ENCODE measurements at regions not wholly inside any gene's neighbourhood (a gene's known extent, or its start where the extent isn't known, plus 50 kb on each side); places are given as distances from the start of the nearest gene placed in this dataset.

DNA sequence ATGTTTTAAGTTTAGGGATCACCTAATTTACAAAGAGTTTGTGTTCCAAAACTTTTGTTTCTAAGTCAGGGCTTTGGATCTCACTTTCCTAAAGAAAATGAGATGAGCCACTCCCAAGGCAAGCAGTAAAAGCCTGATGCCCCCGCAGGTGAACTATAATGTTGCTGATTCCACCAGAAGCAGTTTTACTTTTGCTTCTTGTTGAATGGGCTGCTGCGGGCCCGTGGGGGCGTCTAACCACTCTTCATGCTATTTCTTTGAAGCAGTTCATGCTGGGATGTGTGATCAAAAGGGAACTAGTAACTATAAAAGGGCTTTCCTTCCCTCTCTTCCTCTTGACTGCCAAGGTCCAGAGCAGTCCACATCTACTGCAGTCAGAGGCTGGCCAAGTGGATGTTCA is 118.7 kb upstream of the NEBL start:
- H3K9me3 Mint-ChIP-seq = no peaks in the 10 kb centered on the region
- H3K4me1 Mint-ChIP-seq = no peaks in the 10 kb centered on the region
- H3K4me3 Mint-ChIP-seq = no peak overlapping the region
- H3K36me3 Mint-ChIP-seq (ENCODE audit: low read depth) = no peaks in the 10 kb centered on the region
- intact Hi-C loops (cut with micrococcal nuclease) = no loop called here
- no peak overlapping the region for H3K27ac Mint-ChIP-seq
- no peaks in the 10 kb centered on the region for H3K27me3 Mint-ChIP-seq
- no peak for DNase-seq

DNA sequence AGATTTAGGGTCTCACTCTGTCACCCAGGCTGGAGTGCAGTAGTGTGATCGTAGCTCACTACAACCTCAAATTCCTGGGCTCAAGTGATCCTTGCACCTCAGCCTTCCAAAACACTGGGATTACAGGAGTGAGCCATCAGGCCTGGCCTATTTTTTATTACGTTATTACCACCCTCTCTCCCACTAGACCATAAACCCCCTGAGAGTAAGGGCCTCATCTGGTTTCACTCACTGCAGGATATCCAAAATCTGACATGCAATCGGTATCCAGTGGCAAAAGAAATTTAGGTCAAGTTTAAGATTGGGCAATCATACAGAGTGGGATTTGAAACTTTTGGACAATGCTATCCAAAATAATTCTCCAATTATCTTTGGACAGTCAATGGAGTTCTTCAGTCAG is 117.0 kb upstream of the NEBL start:
- H3K4me3 Mint-ChIP-seq = no peak overlapping the region
- no peaks in the 10 kb centered on the region for H3K36me3 Mint-ChIP-seq (ENCODE audit: low read depth)
- no peaks in the 10 kb centered on the region for H3K9me3 Mint-ChIP-seq
- H3K27me3 Mint-ChIP-seq = no peaks in the 10 kb centered on the region
- DNase-seq = no peak
- no peak overlapping the region for H3K27ac Mint-ChIP-seq
- no peaks in the 10 kb centered on the region for H3K4me1 Mint-ChIP-seq
- intact Hi-C loops (cut with micrococcal nuclease) = no loop called here

DNA sequence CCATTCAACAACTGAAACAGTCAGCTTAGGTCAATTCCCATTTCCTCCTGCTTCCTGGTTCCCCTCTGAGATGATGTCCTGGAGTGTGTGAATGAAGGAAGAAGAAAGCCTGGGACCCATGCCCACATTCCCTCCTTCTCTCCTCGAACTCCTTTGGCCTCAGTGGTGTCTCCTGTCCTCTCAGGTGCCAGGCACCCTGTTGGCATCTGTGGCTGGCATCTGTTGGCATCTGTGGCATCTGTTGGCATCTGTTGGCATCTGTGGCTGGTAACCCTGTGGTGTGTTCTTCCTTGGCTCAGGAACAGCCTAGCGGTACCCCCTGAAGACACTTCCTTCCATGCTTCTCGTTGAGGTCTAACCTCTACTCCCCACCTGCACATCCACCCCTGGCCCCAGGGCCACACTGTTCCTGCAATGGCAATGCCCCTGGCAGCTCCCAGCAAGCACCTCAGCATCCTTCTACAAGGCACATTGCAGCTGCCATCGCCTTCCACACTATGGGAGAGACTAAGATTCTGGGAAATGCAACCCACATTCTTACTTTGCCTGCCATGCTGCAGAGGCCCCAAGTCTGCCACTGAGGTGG is 114.4 kb upstream of the NEBL start:
- H3K36me3 Mint-ChIP-seq (ENCODE audit: low read depth) = no peaks in the 10 kb centered on the region
- H3K4me1 Mint-ChIP-seq = no peaks in the 10 kb centered on the region
- H3K27ac Mint-ChIP-seq = no peak overlapping the region
- DNase-seq = no peak
- H3K27me3 Mint-ChIP-seq = no peaks in the 10 kb centered on the region
- H3K9me3 Mint-ChIP-seq = no peaks in the 10 kb centered on the region
- intact Hi-C loops (cut with micrococcal nuclease) = no loop called here
- no peak overlapping the region for H3K4me3 Mint-ChIP-seq

DNA sequence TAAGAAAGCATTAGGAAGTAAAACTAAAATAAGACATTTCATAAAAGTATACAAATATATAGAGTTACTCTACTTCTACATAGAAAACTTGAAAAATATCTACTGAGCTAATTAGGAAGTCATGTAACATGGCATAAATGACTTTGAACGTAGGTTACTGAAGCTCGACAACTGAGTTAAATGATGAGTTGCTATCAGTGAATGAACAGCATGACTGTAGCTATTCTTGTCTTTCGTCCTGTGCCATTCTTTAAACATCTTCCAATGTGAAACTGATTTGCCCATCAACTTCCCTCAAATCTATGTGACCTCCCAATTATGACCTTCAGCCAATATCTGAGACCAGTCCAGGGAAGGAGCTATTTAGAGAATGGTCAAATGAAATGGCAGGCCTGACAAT is 113.5 kb upstream of the NEBL start:
- Mint-ChIP-seq H3K27ac (no peak overlapping the region), H3K4me3 (no peak overlapping the region), H3K9me3 (no peaks in the 10 kb centered on the region), H3K27me3 (no peaks in the 10 kb centered on the region), H3K4me1 (no peaks in the 10 kb centered on the region), H3K36me3 (ENCODE audit: low read depth) (no peaks in the 10 kb centered on the region)
- intact Hi-C loops (cut with micrococcal nuclease) = no loop called here
- no peak for DNase-seq

DNA sequence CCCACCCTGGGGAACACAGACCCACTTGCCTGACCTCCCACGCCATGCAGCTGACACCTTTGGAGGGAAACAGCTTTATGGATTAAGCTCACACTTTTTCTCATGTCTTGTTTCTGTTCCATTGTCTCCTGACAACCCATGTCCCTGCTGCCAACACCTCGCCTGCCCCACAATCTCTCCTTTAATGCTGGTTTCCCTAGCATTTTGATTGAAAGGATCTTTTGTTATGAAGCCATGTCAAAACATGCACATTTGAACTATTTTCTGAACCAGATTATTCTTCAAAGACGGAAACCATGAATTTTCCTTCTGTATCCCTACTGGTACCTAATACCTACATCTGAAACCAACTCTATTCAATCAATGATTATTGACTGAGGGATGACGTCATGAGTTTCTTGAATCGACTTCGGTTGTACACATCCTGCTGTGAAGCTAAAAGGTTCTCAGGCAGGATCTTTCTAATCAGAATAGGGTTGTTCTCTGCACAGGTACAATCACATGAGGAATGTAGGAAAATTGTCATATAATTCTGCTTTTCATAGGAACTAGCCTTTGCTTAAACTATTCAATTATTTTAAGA is 106.2 kb upstream of the NEBL start:
- no peaks in the 10 kb centered on the region for H3K27me3 Mint-ChIP-seq
- intact Hi-C loops (cut with micrococcal nuclease) = no loop called here
- no peak overlapping the region for H3K4me3 Mint-ChIP-seq
- no peaks in the 10 kb centered on the region for H3K36me3 Mint-ChIP-seq (ENCODE audit: low read depth)
- no peak overlapping the region for H3K27ac Mint-ChIP-seq
- DNase-seq = no peak
- H3K4me1 Mint-ChIP-seq = no peaks in the 10 kb centered on the region
- H3K9me3 Mint-ChIP-seq = no peaks in the 10 kb centered on the region

DNA sequence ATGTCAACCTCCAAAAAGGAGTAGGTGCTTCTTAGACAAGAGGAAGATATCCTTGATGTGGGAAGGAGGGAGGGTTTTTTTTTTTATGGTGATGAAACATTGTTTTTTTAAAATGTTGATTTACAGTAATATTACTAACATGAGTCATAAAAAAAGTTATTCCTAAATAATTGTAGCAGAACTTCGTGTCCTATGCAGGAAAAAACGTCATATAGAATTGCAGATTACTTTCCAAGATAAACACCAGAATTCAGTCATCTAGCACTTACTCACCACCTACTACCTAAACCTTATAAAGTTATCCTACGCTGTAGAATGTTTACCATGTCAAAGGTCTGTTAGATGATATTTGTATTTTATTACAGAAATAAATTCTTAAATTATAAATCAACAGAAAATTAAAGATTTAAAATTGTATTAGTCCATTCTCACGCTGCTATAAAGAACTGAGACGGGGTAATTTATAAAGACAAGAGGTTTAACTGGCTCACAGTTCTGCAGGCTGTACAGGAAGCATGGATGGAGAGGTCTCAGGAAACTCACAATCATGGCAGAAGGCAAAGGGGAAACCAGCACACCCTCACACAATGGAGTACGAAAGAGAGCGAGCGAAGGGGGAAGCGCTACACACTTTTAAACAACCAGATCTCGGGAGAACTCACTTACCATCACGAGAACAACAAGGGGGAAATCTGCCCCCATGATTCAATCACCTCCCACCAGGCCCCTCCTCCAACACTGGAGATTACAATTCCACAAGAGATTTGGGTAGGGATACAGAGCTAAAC is 105.2 kb upstream of the NEBL start:
- Mint-ChIP-seq H3K9me3 (no peaks in the 10 kb centered on the region), H3K4me3 (no peak overlapping the region), H3K4me1 (no peaks in the 10 kb centered on the region), H3K36me3 (ENCODE audit: low read depth) (no peaks in the 10 kb centered on the region), H3K27me3 (no peaks in the 10 kb centered on the region), H3K27ac (no peak overlapping the region)
- intact Hi-C loops (cut with micrococcal nuclease) = no loop called here
- no peak for DNase-seq

DNA sequence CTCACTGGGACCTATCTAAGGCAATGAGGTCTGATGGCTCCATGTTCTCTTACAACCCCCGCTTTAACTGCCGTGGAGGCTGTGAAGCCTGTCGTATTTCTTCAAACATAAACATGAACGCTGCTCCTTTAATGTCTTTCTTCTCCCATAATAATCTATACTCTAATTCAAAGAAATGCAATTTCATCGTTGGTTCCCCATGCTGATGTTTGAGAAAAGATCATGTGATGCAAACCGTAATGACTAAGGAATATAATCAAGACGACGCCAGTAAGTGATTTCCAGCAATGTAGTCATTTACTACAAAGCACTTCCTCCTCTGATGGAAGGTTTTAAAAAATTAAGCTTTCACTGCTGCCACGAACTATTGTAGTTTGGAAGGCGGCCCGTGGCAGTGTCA is 102.6 kb upstream of the NEBL start:
- intact Hi-C loops (cut with micrococcal nuclease) = no loop called here
- no peaks in the 10 kb centered on the region for H3K4me1 Mint-ChIP-seq
- H3K4me3 Mint-ChIP-seq = no peak overlapping the region
- no peaks in the 10 kb centered on the region for H3K36me3 Mint-ChIP-seq (ENCODE audit: low read depth)
- no peaks in the 10 kb centered on the region for H3K9me3 Mint-ChIP-seq
- no peaks in the 10 kb centered on the region for H3K27me3 Mint-ChIP-seq
- DNase-seq = no peak
- no peak overlapping the region for H3K27ac Mint-ChIP-seq

DNA sequence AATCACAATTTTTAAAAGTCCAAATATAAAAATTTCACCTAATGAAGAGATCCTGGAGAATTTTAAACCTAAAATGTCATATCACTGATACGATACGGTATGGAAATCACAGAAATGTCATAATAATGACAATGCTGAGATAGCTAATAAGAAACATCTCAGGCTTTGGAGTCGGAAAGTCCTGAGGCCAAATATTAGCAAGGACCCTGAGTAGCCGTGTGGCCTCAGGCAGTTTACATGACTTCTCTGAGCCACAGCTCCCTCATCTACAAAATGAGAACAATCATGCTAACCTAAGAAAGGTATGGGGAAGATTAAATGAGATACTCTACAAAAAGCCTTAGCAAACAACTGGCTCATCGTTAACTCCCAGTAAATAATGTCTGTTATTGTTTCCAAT is 100.9 kb upstream of the NEBL start:
- Mint-ChIP-seq H3K9me3 (no peaks in the 10 kb centered on the region), H3K4me3 (no peak overlapping the region), H3K27me3 (no peaks in the 10 kb centered on the region), H3K36me3 (ENCODE audit: low read depth) (no peaks in the 10 kb centered on the region), H3K27ac (no peak overlapping the region), H3K4me1 (no peaks in the 10 kb centered on the region)
- DNase-seq = no peak
- intact Hi-C loops (cut with micrococcal nuclease) = no loop called here

DNA sequence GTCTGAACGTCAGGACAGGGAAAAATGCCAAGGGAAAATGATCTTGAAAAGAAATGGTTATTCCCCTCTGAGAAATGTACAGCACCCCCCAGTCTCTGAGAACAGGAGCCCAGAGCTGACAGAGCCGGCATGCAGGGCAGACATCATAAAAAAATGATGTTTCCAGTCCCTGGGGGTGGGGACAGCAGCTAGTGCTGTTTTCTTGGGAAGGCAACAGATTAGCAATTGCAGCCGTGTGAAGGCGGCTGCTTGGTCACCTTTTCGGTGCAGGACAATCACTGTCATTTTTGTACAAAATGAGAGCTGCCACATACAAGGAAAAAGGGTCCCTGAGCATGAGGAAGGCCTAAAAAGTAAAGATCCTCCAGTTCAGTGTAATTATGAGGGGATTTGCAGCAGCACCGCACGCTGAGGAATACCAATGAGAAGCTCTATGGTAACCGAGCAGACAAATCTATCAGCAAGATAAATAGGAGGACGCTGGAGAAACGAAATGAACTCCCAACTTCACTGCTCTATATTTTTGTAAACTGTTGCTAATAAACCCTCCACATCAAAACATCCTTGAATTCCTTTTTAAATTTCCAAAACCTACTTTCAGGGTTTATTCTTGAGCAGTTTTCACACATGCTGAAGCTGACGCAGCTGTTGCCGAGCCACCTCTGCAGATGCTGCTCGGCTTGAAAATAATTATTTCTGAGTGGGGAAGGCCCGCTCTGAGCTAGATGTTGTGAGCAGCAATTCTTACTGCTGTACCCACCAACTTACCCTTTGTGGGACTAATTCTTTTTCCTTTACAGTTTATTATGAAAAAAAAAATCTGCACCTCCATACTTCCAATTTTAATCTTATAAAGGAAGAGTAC is 98.2 kb upstream of the NEBL start:
- intact Hi-C loops (cut with micrococcal nuclease) = no loop called here
- H3K4me1 Mint-ChIP-seq = no peaks in the 10 kb centered on the region
- no peaks in the 10 kb centered on the region for H3K27me3 Mint-ChIP-seq
- no peaks in the 10 kb centered on the region for H3K9me3 Mint-ChIP-seq
- H3K4me3 Mint-ChIP-seq = no peak overlapping the region
- no peak overlapping the region for H3K27ac Mint-ChIP-seq
- DNase-seq = no peak
- H3K36me3 Mint-ChIP-seq (ENCODE audit: low read depth) = no peaks in the 10 kb centered on the region

DNA sequence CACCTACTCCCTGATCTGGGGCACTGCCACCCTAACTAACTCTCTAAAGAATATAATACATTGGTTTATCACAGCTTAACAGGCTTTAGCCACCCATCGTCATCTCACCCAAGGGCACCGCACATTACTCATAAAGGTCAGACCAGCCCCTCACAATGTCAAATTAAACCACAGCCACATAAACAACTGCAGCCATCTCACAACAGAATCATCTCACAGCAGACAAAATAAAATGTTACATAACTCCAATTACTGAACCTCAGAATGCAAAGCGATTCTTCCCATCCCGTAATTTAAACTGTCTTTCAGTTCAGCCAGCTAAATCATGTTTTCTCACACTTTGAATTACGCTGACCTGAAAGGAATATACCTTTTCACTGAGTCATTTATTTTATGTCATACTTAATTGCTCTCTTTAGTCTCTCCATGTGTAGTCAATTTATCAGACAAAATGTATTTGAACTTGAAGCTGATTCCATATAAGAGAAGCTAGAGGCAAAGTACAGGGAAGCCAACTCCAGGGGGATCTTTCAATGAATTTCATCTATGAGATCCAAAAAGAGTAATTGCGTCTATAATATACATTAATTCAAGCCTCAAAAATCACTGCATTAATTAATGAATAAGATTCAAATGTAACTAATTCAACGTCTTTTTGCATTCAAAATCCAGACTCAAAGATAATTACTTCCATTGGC is 96.9 kb upstream of the NEBL start:
- intact Hi-C loops (cut with micrococcal nuclease) = no loop called here

DNA sequence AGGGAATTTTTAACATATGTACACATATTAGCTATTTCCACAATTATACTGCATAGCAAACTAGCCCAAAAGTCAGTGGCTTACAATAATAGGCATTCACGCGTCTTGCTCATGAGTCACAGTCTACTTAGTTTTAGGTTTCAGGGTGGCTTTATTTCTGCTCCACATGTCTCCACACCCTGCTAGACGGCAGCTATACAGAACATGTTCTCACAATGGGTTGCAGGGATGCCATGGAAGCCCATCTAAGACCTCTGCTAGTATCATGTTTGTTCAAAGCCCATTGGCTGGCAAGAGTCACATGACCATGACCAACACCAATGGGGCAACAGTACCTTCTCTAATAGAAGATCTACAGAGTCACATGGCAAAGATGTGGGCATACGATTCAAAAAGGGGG is 96.3 kb upstream of the NEBL start:
- H3K36me3 Mint-ChIP-seq (ENCODE audit: low read depth) = no peaks in the 10 kb centered on the region
- intact Hi-C loops (cut with micrococcal nuclease) = no loop called here
- DNase-seq = no peak
- H3K4me3 Mint-ChIP-seq = no peak overlapping the region
- no peak overlapping the region for H3K27ac Mint-ChIP-seq
- no peaks in the 10 kb centered on the region for H3K4me1 Mint-ChIP-seq
- H3K27me3 Mint-ChIP-seq = no peaks in the 10 kb centered on the region
- H3K9me3 Mint-ChIP-seq = no peaks in the 10 kb centered on the region

More for the DNA sequence above, 96.9 kb upstream of the NEBL start:
- H3K27ac Mint-ChIP-seq = no peak overlapping the region
- H3K4me3 Mint-ChIP-seq = no peak overlapping the region
- H3K27me3 Mint-ChIP-seq = no peaks in the 10 kb centered on the region
- H3K36me3 Mint-ChIP-seq (ENCODE audit: low read depth) = no peaks in the 10 kb centered on the region
- no peaks in the 10 kb centered on the region for H3K4me1 Mint-ChIP-seq
- no peaks in the 10 kb centered on the region for H3K9me3 Mint-ChIP-seq
- no peak for DNase-seq

DNA sequence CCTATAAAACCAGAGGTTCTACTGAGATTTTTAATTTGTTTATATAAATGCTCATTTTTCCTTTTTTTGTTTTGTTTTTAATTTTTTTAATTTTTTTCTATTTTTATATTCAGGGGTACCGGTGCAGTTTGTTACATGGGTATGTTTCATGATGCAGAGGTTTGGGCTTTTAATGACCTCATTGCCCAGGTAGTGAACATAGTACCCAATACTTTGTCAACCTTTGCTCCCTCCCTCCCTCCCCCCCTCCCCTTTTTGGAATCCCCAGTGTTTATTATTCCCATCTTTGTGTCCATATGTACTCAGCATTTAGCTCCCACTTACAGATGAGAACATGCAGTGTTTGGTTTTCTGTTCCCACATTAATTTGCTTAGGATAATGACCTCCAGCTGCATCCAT is 94.4 kb upstream of the NEBL start:
- Mint-ChIP-seq H3K4me3 (no peak overlapping the region), H3K36me3 (ENCODE audit: low read depth) (no peaks in the 10 kb centered on the region), H3K27me3 (no peaks in the 10 kb centered on the region), H3K27ac (no peak overlapping the region), H3K9me3 (no peaks in the 10 kb centered on the region), H3K4me1 (no peaks in the 10 kb centered on the region)
- intact Hi-C loops (cut with micrococcal nuclease) = no loop called here
- DNase-seq = no peak

DNA sequence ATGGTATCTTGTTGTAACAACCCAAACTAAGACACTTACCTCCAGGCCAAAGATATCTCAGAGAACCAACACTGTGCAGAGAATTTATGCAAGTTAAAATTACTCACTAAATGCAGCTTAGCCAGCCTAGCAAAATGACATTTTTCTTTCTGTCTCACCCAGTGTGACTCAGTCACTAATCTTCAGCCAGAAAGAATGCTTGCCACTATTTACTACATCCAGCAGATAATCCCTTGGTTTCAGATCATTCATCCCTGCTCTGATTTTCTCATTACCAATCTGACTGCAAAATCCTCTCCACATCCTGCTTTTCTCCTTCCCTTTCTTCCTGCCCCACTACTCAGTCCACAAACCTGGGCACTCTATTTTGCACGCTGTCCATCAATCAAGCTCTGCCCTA is 93.5 kb upstream of the NEBL start:
- DNase-seq = no peak
- intact Hi-C loops (cut with micrococcal nuclease) = no loop called here
- no peaks in the 10 kb centered on the region for H3K9me3 Mint-ChIP-seq
- H3K4me1 Mint-ChIP-seq = no peaks in the 10 kb centered on the region
- H3K4me3 Mint-ChIP-seq = no peak overlapping the region
- no peak overlapping the region for H3K27ac Mint-ChIP-seq
- no peaks in the 10 kb centered on the region for H3K36me3 Mint-ChIP-seq (ENCODE audit: low read depth)
- H3K27me3 Mint-ChIP-seq = no peaks in the 10 kb centered on the region

Measured in activated CD4-positive, alpha-beta T cell treated with anti-CD3 and anti-CD28 coated beads, Interleukin-2, amount 10 ng/mL, durations not matched to agents 24 days and 14 days (primary cell).